Activated CD4-positive, alpha-beta memory T cell treated with anti-CD3 and anti-CD28 coated beads, Interleukin-2, amount 10 ng/mL, durations not matched to agents 7 days and 5 days (primary cell): ENCODE measurements at regions not wholly inside any gene's neighbourhood (a gene's known extent, or its start where the extent isn't known, plus 50 kb on each side); places are given as distances from the start of the nearest gene placed in this dataset.

Source experiments
- CTCF ChIA-PET: fragments of 350-600 bp; sonication (Branson Sonifier 250); formaldehyde crosslinking; loops from one replicate; lab custom pipeline; 2021; ENCODE audit warnings: antibody characterized with exemption, inconsistent platforms; lab: Charles Lee
- POLR2A ChIA-PET: fragments of 350-600 bp; sonication (Branson Sonifier 250); formaldehyde crosslinking; loops from one replicate; lab custom pipeline; 2021; ENCODE audit warnings: antibody characterized with exemption; lab: Charles Lee
- DNase-seq: peaks from one replicate; pipeline ENCODE4 v3.0.0-alpha.2; 2020
- H3K27ac Mint-ChIP-seq: one replicate; pipeline ENCODE4 v1.8.0; 2021; ENCODE audit warnings: mild to moderate bottlenecking, mixed read lengths
- H3K27me3 Mint-ChIP-seq: one replicate; pipeline ENCODE4 v1.8.0; 2021; ENCODE audit warnings: mixed read lengths
- H3K36me3 Mint-ChIP-seq: one replicate; pipeline ENCODE4 v1.8.0; 2021; ENCODE audit warnings: low read depth, mixed read lengths
- H3K4me1 Mint-ChIP-seq: one replicate; pipeline ENCODE4 v1.8.0; 2021; ENCODE audit warnings: mixed read lengths
- H3K4me3 Mint-ChIP-seq: one replicate; pipeline ENCODE4 v1.8.0; 2021; ENCODE audit warnings: mild to moderate bottlenecking, mixed read lengths
- H3K9me3 Mint-ChIP-seq: one replicate; pipeline ENCODE4 v1.8.0; 2021; ENCODE audit warnings: mixed read lengths

- no peak for DNase-seq
- peaks cover 59% of the 10 kb centered on the region for H3K4me1 Mint-ChIP-seq
- H3K27ac Mint-ChIP-seq = no peak overlapping the region
- peaks cover 12% of the 10 kb centered on the region for H3K36me3 Mint-ChIP-seq
- H3K27me3 Mint-ChIP-seq = no peaks in the 10 kb centered on the region
- ChIA-PET CTCF (interaction anchor here (1.1 kb wide), 1 partner anchor 9 kb away, joined by 3 read pairs; no protein-coding TSS in a partner anchor), POLR2A (interaction anchor here (1.1 to 2.8 kb wide), 2 partner anchors 9 to 31 kb away, joined by 3 to 12 read pairs; no protein-coding TSS in a partner anchor)
- peaks cover 3% of the 10 kb centered on the region for H3K9me3 Mint-ChIP-seq
- no peak overlapping the region for H3K4me3 Mint-ChIP-seq
Measured at GRCh38 chr4:152109531-152110509, 349.0 kb upstream of the GATB start.

GRCh38 chr4:152107736-152108500 lies 347.1 kb upstream of the GATB start:
- Mint-ChIP-seq H3K9me3 (peaks cover 3% of the 10 kb centered on the region), H3K27me3 (no peaks in the 10 kb centered on the region), H3K27ac (no peak overlapping the region), H3K36me3 (peaks cover 16% of the 10 kb centered on the region), H3K4me1 (peaks cover 58% of the 10 kb centered on the region), H3K4me3 (no peak overlapping the region)
- DNase-seq = no peak
- POLR2A ChIA-PET = interaction anchor here (1.0 kb wide), 1 partner anchor 28 kb away, joined by 3 read pairs; no protein-coding TSS in a partner anchor
- CTCF ChIA-PET = no interaction called here

DNA sequence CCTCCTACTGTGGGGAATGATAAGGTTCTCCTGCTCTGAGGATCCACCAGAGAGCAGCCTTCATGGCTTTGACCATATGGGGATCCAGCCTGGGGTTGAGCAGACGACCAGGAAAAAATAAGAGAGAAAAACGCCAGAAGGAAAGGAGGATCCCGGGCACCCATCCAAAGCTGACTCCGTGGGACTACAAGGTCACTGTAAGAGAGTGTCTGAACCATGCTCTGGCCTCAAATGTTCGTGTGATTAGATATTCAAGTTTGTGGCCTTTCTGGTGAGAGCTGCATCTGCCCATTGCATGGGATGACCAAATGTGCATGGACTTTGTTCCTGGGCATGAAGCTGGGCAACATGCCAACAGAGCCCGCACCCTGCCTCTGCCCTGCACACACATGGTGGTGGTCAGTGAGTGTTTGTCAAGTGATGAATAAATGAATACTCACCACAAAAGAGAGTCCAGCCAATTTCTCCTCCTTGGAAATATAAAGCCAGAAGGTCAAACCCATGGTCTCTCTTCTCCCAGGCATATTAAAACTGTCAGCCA lies 346.0 kb upstream of the GATB start:
- Mint-ChIP-seq H3K4me3 (no peak overlapping the region), H3K36me3 (peaks cover 23% of the 10 kb centered on the region), H3K27ac (no peak overlapping the region), H3K4me1 (peaks cover 59% of the 10 kb centered on the region), H3K9me3 (peaks cover 3% of the 10 kb centered on the region), H3K27me3 (no peaks in the 10 kb centered on the region)
- POLR2A ChIA-PET = interaction anchor here (1.0 kb wide), 1 partner anchor 27 kb away, joined by 3 read pairs; no protein-coding TSS in a partner anchor
- no peak for DNase-seq
- CTCF ChIA-PET = no interaction called here

DNA sequence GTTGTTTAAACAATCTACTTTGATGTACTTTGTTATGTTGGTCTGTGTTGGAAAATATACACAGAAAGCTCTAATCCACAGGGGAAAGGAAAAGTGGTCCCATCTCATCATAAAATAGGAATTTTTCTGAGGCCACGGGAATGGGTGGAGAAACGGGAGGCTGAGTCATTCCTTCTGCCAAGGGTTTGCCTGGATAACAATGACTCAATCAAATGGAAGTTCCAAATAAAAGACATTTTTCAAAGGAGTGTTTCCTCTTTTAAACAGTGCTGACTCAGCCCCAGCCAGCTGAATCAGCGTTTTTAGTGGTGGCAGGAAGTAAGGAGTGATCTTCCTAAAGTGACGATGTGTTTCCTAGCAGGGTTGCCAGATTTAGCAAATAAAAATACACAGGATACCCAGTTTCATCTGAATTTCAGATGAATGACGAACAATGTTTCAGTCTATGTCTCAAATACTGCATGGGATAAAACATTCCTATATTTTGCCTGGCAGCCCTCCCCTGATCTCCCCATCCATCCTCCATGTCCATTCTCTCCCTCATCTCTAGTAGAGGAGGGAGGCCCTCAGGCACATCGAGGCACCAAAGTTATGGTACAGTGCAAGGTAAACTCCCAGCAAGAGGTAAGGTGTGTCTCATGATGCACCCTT lies 345.4 kb upstream of the GATB start:
- H3K27ac Mint-ChIP-seq = peak overlapping the region; percentile 42
- H3K36me3 Mint-ChIP-seq = peaks cover 29% of the 10 kb centered on the region
- H3K9me3 Mint-ChIP-seq = peaks cover 3% of the 10 kb centered on the region
- no peak overlapping the region for H3K4me3 Mint-ChIP-seq
- ChIA-PET CTCF (no interaction called here), POLR2A (no interaction called here)
- DNase-seq = peak; percentile 43
- no peaks in the 10 kb centered on the region for H3K27me3 Mint-ChIP-seq
- H3K4me1 Mint-ChIP-seq = peaks cover 64% of the 10 kb centered on the region

DNA sequence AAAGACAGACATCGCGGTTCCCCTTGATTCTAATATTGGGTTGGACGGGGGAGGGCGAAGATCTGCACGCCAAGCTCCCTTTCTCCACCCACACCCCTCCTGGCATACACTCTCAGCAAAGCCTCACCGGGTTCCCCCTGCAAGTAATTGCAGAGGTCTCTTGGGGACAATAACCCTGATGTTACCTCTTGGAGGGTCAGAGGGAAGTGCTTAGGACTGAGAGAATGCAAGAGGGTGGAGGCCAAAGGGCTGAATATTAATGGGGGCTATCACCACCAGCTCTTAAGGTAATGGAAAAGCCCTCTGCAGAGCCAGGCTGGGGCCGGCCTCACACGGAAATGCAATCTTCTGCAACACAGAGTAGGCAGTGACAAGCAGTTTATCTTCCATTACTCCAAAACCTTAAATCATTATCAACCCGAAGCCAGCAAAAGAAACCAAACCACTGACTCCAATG lies 344.1 kb upstream of the GATB start:
- Mint-ChIP-seq H3K27me3 (no peaks in the 10 kb centered on the region), H3K9me3 (peaks cover 3% of the 10 kb centered on the region), H3K4me3 (no peak overlapping the region), H3K27ac (no peak overlapping the region), H3K4me1 (peaks cover 75% of the 10 kb centered on the region), H3K36me3 (peaks cover 29% of the 10 kb centered on the region)
- DNase-seq = no peak
- POLR2A ChIA-PET = no interaction called here
- CTCF ChIA-PET = no interaction called here

GRCh38 chr4:152104356-152104755 lies 343.5 kb upstream of the GATB start:
- no peaks in the 10 kb centered on the region for H3K27me3 Mint-ChIP-seq
- H3K36me3 Mint-ChIP-seq = peaks cover 29% of the 10 kb centered on the region
- H3K27ac Mint-ChIP-seq = no peak overlapping the region
- peaks cover 76% of the 10 kb centered on the region for H3K4me1 Mint-ChIP-seq
- ChIA-PET CTCF (no interaction called here), POLR2A (no interaction called here)
- H3K9me3 Mint-ChIP-seq = peaks cover 3% of the 10 kb centered on the region
- no peak for DNase-seq
- H3K4me3 Mint-ChIP-seq = no peak overlapping the region

- ChIA-PET POLR2A (no interaction called here), CTCF (no interaction called here)
- no peak for DNase-seq
- Mint-ChIP-seq H3K27ac (peak overlapping the region; percentile 100), H3K4me3 (no peak overlapping the region), H3K9me3 (peaks cover 3% of the 10 kb centered on the region), H3K4me1 (peaks cover 83% of the 10 kb centered on the region), H3K36me3 (peaks cover 36% of the 10 kb centered on the region), H3K27me3 (no peaks in the 10 kb centered on the region)
Measured at GRCh38 chr4:152103181-152103901, 342.5 kb upstream of the GATB start.

DNA sequence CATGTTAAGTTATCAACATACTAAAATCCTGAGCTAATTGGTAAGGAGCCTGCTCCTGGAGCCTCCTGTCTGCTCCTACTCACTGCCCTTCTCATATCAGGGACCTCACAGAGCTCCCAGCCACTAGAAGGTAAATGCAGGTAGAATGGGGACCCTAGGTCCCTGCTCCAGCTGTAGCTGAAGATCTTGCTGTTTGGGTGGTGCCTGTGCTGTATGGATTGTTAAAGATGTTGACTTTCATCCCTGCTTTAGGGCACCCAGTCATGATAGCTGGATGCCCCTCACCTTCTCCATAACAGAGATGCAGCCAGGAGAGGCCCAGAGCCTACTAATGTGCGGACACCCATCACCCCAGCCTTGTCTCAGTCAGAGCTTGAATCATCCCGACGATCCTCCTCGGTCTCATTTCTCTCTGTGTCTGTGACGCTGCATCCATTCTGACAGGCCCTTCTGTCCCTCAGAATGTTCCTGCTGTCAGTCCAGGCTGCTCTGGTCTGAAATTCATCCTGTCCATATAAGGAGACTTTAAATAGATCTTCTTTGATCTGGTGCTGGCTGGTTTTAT lies 341.7 kb upstream of the GATB start:
- peaks cover 84% of the 10 kb centered on the region for H3K4me1 Mint-ChIP-seq
- peak overlapping the region; percentile 100 for H3K27ac Mint-ChIP-seq
- POLR2A ChIA-PET = interaction anchor here (1.2 kb wide), 1 partner anchor 119 kb away, joined by 3 read pairs; no protein-coding TSS in a partner anchor
- no peaks in the 10 kb centered on the region for H3K27me3 Mint-ChIP-seq
- H3K9me3 Mint-ChIP-seq = peaks cover 3% of the 10 kb centered on the region
- CTCF ChIA-PET = interaction anchor here (1.0 to 1.3 kb wide), 3 partner anchors 10 to 246 kb away, joined by 3 to 4 read pairs (median 3); no protein-coding TSS in a partner anchor
- H3K4me3 Mint-ChIP-seq = no peak overlapping the region
- H3K36me3 Mint-ChIP-seq = peaks cover 36% of the 10 kb centered on the region
- no peak for DNase-seq

GRCh38 chr4:152101556-152102435 lies 341.0 kb upstream of the GATB start:
- CTCF ChIA-PET = interaction anchor here (0.8 to 1.3 kb wide), 4 partner anchors 9 to 247 kb away, joined by 3 to 4 read pairs (median 3); no protein-coding TSS in a partner anchor
- peak overlapping the region; percentile 34 for H3K4me3 Mint-ChIP-seq
- POLR2A ChIA-PET = interaction anchor here (0.7 to 3.0 kb wide), 8 partner anchors 9 to 434 kb away, joined by 3 to 29 read pairs (median 10); partner anchors contain the start of gene FBXW7
- H3K27ac Mint-ChIP-seq = peak overlapping the region; percentile 100
- H3K27me3 Mint-ChIP-seq = no peaks in the 10 kb centered on the region
- H3K36me3 Mint-ChIP-seq = peaks cover 36% of the 10 kb centered on the region
- H3K9me3 Mint-ChIP-seq = peaks cover 3% of the 10 kb centered on the region
- DNase-seq = no peak
- H3K4me1 Mint-ChIP-seq = peaks cover 83% of the 10 kb centered on the region

- POLR2A ChIA-PET = interaction anchor here (0.7 to 3.0 kb wide), 17 partner anchors 10 to 679 kb away, joined by 3 to 29 read pairs (median 5); partner anchors contain the start of genes ARFIP1, FBXW7 and TIGD4
- peaks cover 29% of the 10 kb centered on the region for H3K36me3 Mint-ChIP-seq
- no peaks in the 10 kb centered on the region for H3K27me3 Mint-ChIP-seq
- peak; percentile 89 for DNase-seq
- H3K4me3 Mint-ChIP-seq = peak overlapping the region; percentile 66
- H3K9me3 Mint-ChIP-seq = no peaks in the 10 kb centered on the region
- H3K4me1 Mint-ChIP-seq = peaks cover 82% of the 10 kb centered on the region
- peak overlapping the region; percentile 100 for H3K27ac Mint-ChIP-seq
- CTCF ChIA-PET = interaction anchor here (0.8 to 2.4 kb wide), 5 partner anchors 8 to 539 kb away, joined by 3 to 6 read pairs (median 3); no protein-coding TSS in a partner anchor
Measured at GRCh38 chr4:152100379-152101201, 339.8 kb upstream of the GATB start.
